Smooth muscle cell of the brain vasculature (primary cell): ENCODE measurements at regions not wholly inside any gene's neighbourhood (a gene's known extent, or its start where the extent isn't known, plus 50 kb on each side); places are given as distances from the start of the nearest gene placed in this dataset.

Experiments
- DNase-seq: peaks from one replicate; pipeline ENCODE4 v3.0.0-alpha.2; 2012; ENCODE audit warnings: low read depth, low spot score

- DNase-seq = no peak
Measured at GRCh38 chr12:3923021-3923420, 49.8 kb upstream of the PARP11 start.
